HG03469 (cell line): ENCODE measurements at regions not wholly inside any gene's neighbourhood (a gene's known extent, or its start where the extent isn't known, plus 50 kb on each side); places are given as distances from the start of the nearest gene placed in this dataset.

Experiments
- ATAC-seq: cut with Tn5 transposase; IDR thresholded peaks from one replicate; pipeline ENCODE4 v1.9.1; 2021; ENCODE audit warnings: mild to moderate bottlenecking, moderate library complexity, moderate number of reproducible peaks; ENCODE audit not compliant: unreplicated experiment

GRCh38 chr14:29446971-29447370 lies 480.7 kb downstream of the PRKD1 start:
- ATAC-seq = no peak

- no peak for ATAC-seq
Observed at GRCh38 chr14:29451941-29452340, 475.7 kb downstream of the PRKD1 start.

- ATAC-seq = no peak
Observed at GRCh38 chr14:29453045-29453444, 474.6 kb downstream of the PRKD1 start.

GRCh38 chr14:29454026-29454693 lies 473.5 kb downstream of the PRKD1 start:
- ATAC-seq = no peak

- ATAC-seq = no peak
Observed at GRCh38 chr14:29458547-29458946, 469.1 kb downstream of the PRKD1 start.

- ATAC-seq = no peak
Observed at GRCh38 chr14:29459531-29459930, 468.1 kb downstream of the PRKD1 start.

GRCh38 chr14:29459969-29460560 lies 467.6 kb downstream of the PRKD1 start:
- ATAC-seq = no peak

- no peak for ATAC-seq
Observed at GRCh38 chr14:29461101-29461500, 466.5 kb downstream of the PRKD1 start.

- ATAC-seq = no peak
Observed at GRCh38 chr14:29461506-29461905, 466.1 kb downstream of the PRKD1 start.

- no peak for ATAC-seq
Observed at GRCh38 chr14:29462321-29462720, 465.3 kb downstream of the PRKD1 start.

- ATAC-seq = no peak
Observed at GRCh38 chr14:29462772-29463171, 464.9 kb downstream of the PRKD1 start.

GRCh38 chr14:29463727-29464395 lies 463.8 kb downstream of the PRKD1 start:
- ATAC-seq = no peak

- ATAC-seq = no peak
Observed at GRCh38 chr14:29465095-29465494, 462.6 kb downstream of the PRKD1 start.

- ATAC-seq = no peak
Observed at GRCh38 chr14:29475641-29476040, 452.0 kb downstream of the PRKD1 start.

GRCh38 chr14:29486132-29486531 lies 441.5 kb downstream of the PRKD1 start:
- ATAC-seq = no peak

- no peak for ATAC-seq
Observed at GRCh38 chr14:29489911-29490425, 437.7 kb downstream of the PRKD1 start.

GRCh38 chr14:29493849-29494248 lies 433.8 kb downstream of the PRKD1 start:
- no peak for ATAC-seq

GRCh38 chr14:29494312-29494711 lies 433.3 kb downstream of the PRKD1 start:
- ATAC-seq = no peak

- no peak for ATAC-seq
Observed at GRCh38 chr14:29503903-29504302, 423.7 kb downstream of the PRKD1 start.

- no peak for ATAC-seq
Observed at GRCh38 chr14:29518335-29518734, 409.3 kb downstream of the PRKD1 start.

- no peak for ATAC-seq
Observed at GRCh38 chr14:29521526-29522137, 406.0 kb downstream of the PRKD1 start.
